HG03175 (cell line): ENCODE measurements at regions not wholly inside any gene's neighbourhood (a gene's known extent, or its start where the extent isn't known, plus 50 kb on each side); places are given as distances from the start of the nearest gene placed in this dataset.

Experiments used
- ATAC-seq: cut with Tn5 transposase; IDR thresholded peaks from one replicate; pipeline ENCODE4 v1.9.1; 2021; ENCODE audit warnings: mild to moderate bottlenecking, moderate library complexity; ENCODE audit not compliant: unreplicated experiment

DNA sequence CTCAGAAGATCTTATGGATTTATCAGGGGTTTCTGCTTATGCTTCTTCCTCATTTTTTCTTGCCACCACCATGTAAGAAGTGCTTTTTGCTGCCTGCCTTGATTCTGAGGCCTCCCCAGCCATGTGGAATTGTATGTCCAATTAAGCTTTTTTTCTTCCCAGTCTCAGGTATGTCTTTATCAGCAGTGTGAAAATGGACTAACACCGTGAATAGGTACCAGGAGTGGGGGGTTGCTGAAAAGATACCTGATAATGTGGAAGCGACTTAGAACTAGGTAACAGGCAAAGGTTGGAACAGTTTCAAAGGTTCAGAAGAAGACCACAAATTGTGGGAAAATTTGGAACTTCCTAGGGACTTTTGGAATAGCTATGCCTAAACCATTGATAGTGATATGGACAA, 1222.5 kb upstream of the NUDT12 start:
- ATAC-seq = no peak

DNA sequence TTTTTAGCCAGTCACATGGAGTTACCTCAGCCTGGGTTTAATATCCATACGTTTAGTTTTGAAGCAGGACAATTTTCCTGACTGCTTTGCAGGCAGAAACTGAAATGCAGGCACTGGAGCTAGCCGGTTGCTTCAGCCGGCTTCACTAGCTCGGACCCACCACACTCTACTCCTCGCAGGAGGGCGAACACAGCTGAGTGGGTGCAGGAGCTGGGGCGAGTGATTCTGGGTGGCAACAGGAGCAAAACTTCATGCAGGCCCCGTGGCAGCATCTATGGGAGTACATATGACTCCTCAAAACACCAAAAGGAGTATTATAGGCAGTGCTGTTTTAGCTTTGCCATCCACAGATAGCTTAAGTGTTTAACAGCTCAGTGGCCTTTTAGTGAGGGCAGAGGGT, 1211.8 kb upstream of the NUDT12 start:
- ATAC-seq = no peak

DNA sequence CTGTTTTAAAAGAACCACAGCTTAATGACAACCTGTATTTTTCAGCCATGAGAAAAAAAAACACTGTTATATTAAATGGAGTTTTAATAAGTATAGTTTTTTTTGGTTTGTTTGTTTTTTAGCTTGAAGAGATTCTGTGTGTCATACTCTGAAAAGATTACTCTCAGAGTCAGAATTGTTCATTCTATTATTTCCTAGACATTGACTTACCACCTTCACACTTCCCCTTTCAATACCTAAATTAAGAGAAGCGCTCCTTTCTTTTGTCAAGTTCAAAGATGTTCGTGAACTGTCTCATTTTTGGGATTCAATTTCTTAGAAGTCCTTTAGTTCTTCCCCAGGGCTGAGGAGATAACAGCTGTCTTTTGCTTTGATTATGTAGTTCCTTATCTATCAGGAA, 1201.6 kb upstream of the NUDT12 start:
- no peak for ATAC-seq

DNA sequence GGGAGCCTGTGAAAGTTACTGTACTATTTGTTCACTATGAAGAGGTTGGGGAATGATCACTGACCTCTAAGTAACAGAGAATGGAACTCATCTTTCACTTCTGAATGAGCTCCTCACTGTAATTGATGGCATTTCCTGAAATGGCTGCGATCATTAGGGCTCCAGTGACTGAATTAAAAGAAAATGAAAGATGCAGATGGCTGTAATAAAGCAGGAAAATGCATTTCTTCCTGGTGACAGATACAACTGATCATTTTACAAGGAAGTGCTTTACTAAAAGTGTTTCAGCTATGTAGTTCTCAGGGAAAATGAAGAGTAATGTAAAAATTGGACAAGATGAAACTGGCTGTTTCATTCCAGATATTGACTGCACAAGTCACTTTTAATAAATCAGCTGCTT, 1200.6 kb upstream of the NUDT12 start:
- ATAC-seq = no peak

DNA sequence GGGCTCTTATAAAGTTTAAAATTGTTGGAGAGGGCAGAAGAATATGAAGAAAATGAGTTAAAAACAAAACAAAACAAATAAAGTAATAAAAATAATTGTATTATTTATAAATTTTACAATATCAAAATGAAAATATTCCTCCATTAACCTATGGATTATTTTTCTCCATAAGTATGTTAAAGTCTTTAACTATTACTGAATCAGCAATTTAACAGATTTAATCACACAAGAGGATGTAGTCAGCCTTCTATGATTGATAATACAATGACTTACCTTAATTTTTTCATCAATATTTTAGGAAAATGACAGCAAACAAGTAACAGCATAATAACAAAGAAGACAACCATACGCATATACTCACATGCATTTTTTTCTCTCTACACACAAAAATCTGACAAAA, 1195.3 kb upstream of the NUDT12 start:
- ATAC-seq = no peak

DNA sequence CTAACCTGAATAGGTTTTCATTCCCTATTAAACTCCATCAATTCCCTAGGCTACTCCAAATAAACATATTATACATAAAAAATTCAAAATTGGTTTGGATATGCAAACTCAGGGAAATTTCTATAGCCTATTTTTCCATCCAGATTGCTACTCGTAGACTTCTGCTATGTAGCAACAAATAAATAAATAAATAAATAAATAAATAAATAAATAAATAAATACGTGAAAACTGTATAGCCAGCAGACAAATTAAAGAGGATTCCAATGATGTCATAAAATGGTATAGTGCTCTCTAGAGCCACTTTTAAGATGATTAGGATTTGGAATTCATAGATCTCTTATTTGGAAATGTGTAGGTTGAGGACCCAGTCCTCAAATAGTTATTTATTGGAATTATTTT, 1193.2 kb upstream of the NUDT12 start:
- no peak for ATAC-seq

DNA sequence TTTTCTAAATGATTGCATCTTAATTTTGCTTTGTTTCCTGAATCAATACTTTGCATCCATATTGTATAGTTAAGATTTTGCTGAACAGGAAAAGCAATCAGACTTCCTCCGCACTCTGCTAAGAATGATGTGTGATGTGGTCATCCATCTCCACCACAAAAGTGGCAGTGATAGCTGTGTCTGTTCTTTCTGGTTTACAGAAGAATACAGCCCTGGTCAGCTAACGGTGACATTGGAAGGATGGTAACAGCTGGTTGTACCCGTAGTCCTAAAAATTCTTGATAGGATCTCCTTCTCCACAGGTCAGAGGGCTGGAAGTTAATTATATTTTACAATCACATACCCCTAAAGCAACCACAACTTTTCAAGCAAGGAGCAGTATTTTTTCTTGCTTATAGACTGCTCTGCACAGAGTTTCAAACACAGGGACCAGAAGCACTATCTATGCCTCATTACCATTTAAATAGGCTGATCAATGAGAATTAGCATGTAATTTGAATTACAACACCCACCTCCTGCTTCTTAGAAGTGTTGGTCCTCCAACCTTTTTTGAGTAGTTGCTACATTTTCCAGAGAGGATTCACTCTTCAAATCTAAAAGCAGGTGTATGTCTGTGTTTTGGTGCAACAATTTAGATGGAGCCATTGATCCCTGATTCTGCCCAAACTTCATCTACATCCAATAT, 1191.9 kb upstream of the NUDT12 start:
- no peak for ATAC-seq

DNA sequence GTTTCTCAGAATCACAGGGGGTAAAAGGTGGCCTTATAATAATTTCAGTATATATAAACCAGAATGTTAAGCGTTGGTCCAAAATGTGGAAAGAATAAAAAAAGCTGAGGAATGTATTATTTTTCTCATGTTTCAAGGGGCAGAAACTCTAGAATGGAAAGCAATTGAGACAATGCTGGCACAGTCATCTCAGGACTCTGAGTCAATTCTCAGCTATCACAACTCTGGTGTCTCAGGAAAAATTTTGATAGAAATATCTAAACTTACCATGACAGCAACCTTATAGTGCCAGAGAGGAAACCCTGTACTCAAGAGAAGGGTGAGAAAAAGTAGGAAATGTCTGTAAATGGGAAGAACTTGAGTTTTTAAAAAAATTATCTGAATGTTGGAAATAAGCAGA, 1189.4 kb upstream of the NUDT12 start:
- ATAC-seq = no peak

DNA sequence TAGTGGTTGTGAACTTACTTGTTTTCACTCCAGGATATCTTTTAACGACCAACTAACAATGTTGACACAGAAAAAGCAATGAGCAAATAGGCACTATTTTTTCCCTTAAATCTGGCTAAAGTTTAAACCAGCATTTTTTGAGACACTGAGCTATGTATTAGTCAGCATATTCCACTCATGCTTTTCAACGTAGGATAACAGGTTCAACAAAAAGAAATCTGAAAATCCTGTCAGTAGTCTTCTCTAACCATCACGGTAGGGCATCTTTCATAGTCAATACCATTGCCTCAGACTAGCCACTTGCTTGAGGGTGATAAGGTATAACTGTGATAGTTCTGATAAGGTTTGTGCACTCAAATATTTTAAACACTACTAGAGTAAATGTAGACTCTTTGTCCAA, 1177.3 kb upstream of the NUDT12 start:
- no peak for ATAC-seq

DNA sequence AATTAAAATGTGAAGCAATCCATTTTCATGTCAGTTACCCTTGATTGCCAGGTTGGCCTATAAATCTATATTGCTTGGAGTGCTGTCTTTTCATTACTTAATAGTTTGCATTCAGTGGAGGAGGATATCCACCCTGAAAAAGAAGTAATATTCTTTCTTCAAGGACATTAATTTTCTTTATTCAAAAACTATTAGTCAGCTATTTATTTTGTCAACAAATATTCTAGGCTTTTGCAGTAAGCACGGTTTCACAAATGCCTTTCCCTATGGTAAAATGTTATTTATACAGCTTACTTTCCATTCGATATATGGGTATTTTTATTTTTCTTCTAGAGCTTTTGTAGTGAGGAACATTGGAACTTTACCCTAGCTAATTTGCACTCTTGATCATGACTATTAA, 1176.9 kb upstream of the NUDT12 start:
- no peak for ATAC-seq

DNA sequence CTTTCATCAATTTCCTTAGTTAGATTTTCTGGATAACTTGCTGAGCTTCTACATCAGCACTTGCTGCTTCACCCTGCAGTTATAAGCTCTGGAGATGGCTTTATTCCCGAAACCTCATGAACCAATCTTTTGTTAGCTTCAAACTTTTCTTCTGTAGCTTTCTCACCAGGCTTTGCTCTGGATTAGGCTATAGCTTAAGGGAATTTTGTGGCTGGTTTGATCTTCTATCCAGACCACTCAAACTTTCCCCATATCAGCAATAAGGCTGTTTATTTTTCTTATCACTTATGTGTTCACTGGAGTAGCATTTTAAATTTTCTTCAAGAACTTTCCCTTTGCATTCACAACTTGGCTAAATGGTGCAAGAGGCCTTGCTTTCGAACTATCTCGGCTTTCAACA, 1173.5 kb upstream of the NUDT12 start:
- ATAC-seq = no peak

DNA sequence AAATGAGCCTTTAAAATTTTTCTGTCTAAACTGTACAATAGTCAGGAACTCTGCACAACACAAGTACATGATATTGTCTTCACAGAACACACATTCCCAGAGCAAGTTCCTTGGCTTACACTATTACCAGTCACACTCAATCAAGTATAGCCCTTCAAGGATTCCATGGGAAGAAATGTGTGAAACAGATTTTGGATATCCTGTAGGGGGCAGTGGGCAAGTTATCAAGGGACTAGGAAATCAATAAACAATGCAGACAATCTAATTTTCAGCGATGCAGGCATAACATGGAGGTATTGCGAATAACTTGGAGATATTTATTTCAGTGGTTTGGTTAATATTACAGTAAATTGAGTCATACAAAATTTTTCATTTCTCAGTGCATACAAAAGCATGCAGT, 1171.5 kb upstream of the NUDT12 start:
- ATAC-seq = no peak

DNA sequence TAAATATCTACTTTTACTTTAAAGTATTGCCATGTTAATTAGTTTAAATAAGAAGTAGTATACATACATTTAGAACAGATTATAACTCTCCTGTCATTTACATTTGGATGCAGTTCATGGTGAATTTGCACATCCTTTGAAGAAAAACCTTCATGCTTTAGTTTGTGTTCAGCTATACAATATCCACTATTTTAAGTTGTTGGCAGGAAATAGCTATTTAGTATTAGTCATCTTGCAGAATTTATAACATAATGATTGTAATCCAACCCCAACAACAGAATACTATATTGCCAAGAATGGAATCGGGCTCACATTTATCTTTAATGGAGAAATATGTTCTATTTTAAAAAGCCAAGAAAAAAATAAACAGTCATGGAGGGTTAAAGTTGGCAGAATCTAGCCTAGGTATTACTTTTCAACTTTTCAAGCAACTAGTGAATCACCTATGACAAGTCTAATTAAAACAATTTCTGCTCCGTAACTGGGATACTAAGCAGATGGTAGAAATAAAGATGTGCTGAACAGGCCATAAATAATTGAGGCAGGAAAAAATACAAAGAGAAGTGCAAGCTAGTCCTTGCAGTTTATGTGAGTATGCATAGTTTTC, 1170.6 kb upstream of the NUDT12 start:
- ATAC-seq = no peak

DNA sequence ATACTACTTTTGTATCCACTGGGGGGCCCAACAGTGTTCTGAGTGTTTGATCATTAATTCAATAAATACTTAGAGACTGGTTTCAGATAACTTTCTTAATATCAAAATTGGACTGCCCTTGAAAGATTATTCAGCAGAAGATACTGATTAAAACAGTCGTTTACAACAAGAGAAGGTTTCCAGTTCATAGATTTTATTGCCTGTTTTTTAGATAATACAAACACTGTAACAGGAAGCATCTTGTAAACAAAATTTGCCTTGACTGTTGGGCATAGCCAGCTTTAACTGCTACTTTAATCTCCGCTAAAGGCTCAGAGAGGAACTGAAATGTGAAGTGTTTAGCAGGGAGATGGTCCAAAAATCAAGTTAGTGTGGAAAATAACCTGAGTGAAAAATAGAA, 1168.7 kb upstream of the NUDT12 start:
- no peak for ATAC-seq

DNA sequence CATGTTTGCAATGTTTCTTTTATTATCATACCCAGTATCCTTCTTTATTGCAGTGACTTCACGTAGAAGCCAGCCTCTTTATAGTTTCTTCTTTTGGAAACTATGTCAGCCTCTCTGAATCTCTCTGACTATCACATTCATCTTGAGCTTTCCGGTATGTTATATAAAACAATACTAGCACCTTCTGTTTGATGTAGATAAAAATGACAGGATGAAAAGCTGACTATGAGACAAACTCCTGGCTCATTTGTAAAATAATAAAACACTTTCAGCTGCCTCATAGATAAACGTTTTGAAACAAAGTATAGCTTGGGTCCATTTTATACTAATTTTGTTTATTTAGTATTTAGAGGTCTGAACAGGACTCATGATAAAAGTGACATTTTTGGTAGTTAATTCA, 1145.4 kb upstream of the NUDT12 start:
- no peak for ATAC-seq

DNA sequence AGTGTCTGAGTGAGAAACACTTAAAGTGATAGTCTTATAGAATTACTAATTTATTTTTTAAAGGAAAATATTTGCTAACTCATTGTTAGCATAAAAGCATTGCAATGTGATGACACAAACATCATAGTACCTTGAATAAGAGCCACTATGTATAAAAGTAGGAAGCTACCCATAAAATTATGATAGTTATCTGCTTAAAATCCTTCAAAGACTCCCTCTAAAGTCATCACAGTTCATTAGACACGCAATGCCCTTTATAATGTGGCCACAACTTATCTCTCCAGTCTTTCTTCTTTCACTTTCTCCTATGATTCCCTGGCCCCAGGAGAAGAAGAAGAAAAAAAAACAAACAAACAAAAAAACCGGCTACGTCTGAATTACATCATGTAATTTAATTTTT, 1144.0 kb upstream of the NUDT12 start:
- ATAC-seq = no peak

DNA sequence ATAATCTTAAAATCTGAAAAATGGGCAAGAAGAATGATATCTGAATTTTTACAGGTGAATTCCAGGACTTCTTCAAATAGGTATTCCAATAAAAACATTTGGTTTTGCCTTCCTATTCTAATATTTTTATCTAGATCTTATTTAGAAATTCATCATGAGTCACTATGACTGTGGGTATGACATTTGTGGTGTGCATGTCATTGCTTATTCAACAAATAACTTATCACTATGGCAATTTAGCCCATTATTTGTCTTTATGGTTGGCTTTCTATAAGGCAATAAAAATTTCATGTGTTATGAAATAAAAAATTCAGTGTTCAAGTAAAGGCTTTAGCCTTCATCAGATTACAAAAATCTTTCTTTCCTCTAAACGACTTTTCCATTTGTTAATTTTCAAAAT, 1139.6 kb upstream of the NUDT12 start:
- no peak for ATAC-seq

DNA sequence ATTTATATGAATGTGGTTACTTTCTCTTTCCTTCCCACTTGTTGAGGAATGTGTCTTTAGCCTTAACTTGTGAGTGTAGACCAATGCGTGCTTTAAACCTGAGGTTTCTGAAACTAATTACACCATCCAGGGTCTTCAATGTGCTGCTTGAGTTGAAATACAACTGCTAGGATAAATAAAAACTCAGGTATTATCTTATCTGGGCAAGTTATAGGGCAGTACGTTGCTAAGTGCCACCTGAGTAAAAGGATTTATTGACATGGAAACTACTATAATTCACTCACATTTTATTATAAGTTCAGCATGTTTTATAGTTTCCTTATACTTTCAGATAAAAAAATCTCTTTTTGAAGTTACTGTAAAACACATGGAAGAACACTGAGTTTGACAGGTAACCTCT, 1136.8 kb upstream of the NUDT12 start:
- no peak for ATAC-seq

DNA sequence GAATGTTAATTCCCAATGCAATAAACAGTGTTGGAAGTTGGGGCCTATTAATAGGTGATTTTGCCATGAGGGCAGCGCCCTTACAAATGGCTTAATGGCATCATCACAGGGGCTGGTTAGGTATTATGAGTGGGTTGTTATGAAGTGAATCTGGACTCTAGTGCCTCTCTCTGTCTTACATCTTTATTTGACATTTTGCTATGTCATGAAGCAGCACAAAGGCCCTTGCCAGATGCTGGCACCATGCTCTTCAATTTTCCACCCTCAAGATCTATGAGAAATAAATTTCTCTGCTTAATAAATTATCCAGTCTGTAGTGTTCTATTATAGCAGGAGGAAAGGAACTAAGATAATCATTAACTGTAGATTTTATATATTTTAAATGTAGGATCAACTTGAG, 1098.7 kb upstream of the NUDT12 start:
- no peak for ATAC-seq

DNA sequence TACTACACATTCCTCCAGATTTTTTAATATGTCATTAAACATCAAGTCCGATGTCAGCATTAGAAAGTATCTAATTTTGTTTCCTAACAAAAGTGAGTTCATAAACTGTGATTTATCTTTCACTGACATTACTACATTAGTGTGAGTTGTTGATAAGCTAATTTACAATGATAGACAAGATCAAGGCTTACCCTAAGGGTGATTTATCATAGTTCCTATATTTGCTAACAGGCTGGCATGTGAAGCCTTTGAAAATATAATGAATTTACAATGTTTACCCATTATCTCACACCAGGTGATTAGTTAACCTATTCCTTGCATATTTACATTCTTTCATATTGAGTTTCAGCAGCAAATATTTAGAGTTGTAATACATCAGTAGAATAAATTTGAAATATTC, 1096.9 kb upstream of the NUDT12 start:
- ATAC-seq = no peak

DNA sequence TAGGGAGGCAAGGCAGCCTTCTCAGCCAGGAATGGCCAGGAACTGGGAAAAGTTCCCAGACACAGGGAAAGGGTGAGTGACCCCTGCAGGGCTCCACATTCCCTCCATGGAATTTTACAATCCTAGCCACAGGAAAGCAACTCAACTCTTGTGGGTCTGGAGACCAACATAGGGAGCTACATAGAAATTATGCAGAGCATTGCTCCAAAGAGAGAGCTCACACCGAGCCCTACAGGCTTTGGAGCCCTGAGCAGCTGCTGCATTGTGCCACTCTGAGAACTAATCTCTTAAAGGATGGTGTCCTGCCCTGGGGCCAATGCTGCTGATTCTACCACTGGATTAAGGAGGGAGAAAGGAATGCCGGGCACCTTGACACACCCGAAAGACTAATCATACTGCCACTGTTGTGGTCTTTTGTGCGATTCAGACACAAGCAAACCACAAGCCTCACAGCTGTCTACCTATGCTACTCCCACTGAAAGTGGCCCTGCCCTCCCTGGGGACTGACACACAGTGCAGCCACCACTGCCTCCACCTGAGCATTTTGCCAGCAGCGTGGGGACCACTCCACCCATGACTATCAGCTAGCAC, 1089.8 kb upstream of the NUDT12 start:
- no peak for ATAC-seq

DNA sequence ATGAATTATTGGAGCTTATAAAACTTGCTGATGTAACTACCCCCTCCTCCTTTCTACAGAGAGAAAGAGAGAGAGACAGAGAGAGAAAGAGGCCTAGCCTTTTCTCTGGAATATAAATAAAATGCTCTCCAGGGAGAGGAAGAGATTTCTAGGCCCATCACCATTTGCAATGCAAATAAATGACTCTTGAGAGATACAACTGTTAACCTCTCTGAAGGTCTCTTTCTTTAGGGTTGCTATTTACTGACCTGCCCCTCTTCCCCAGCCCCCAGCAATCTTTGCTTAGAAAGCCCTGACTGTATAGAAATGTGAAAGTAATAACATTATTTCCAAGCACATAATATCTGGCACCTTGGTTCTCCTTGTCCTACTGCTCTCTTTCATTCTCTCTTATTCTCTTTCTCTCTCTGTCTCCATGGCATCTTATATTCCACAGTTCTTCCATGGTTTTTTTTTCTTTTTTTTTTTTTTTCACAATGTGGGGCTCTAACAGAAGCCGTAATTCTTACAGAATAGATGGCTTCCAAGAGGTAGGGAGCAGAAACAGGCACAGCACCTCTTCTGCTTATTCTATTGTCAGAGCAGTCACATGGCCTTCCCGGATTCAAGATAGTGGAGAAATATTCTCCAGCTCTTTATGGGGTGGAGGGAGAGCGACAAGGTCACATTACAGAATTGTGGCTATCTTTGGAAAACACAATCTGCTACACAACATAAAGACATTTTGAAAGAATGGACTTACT, 1087.9 kb upstream of the NUDT12 start:
- no peak for ATAC-seq
